NCI-H446 treated with DMSO at 0.1 percent for 48 hours (cell line): ENCODE measurements at regions not wholly inside any gene's neighbourhood (a gene's known extent, or its start where the extent isn't known, plus 50 kb on each side); places are given as distances from the start of the nearest gene placed in this dataset.

Source experiments
- DNase-seq: peaks from one replicate; lab custom pipeline; 2025; lab: John Stamatoyannopoulos, UW

- DNase-seq, result no peak
Measured at GRCh38 chr2:177342736-177343135, 49.8 kb upstream of the AGPS start.
